Gastroesophageal sphincter (tissue), 4 donors: ENCODE measurements at regions not wholly inside any gene's neighbourhood (a gene's known extent, or its start where the extent isn't known, plus 50 kb on each side); places are given as distances from the start of the nearest gene placed in this dataset.

Experiments used
- ATAC-seq: fragments of 150-250 bp; one replicate; pipeline ENCODE4 v1.9.1; 2016; ENCODE audit warnings: mild to moderate bottlenecking, moderate library complexity
- H3K27ac ChIP-seq, 4 donors: fragments of 200-600 bp; sonication (generic) in 3 of 4; 1 replicate in 3 of 4; 2 replicates in 1 of 4; pipeline ENCODE4 v1.5.1; 2016 to 2019
- H3K27me3 ChIP-seq: fragments of 200-600 bp; sonication (generic); one replicate; pipeline ENCODE4 v1.5.1; 2019
- H3K36me3 ChIP-seq, 2 donors: fragments of 200-600 bp; sonication (generic); one replicate each; pipeline ENCODE4 v1.5.1; 2019; ENCODE audit warnings: control low read depth in 1 of 2
- H3K4me1 ChIP-seq, 3 donors: fragments of 200-600 bp; sonication (generic); 1 replicate in 2 of 3; 2 replicates in 1 of 3; pipeline ENCODE4 v1.5.1; 2016 to 2019; ENCODE audit warnings: control low read depth in 2 of 3
- H3K4me3 ChIP-seq, 2 donors: fragments of 200-600 bp; sonication (generic); one replicate each; pipeline ENCODE4 v1.5.1; 2019; ENCODE audit warnings: mild to moderate bottlenecking in 1 of 2, moderate library complexity in 1 of 2
- H3K9me3 ChIP-seq, 3 donors: fragments of 200-600 bp; sonication (generic); one replicate each; pipeline ENCODE4 v1.5.1; 2017 to 2019; ENCODE audit warnings: control low read depth in 2 of 3
- CTCF ChIP-seq, 4 experiments: fragments of 200-600 bp in 2 of 4; fragments of 450-650 bp in 2 of 4; sonication (generic) in 1 of 4; IDR thresholded peaks; one replicate each; pipeline ENCODE4 v1.5.1; 2017 to 2019; ENCODE audit warnings: antibody characterized with exemption in 4 of 4, mild to moderate bottlenecking in 2 of 4, moderate library complexity in 2 of 4
- EP300 ChIP-seq: sonication (generic); formaldehyde crosslinking; IDR thresholded peaks from one replicate; pipeline ENCODE4 v1.6.1; 2017; ENCODE audit warnings: antibody characterized with exemption, mild to moderate bottlenecking
- POLR2A ChIP-seq, 2 donors: fragments of 450-650 bp; IDR thresholded peaks; one replicate each; pipeline ENCODE4 v1.6.1; 2017; ENCODE audit warnings: antibody characterized with exemption in 2 of 2, mild to moderate bottlenecking in 2 of 2, moderate library complexity in 1 of 2
- POLR2AphosphoS5 ChIP-seq: sonication (generic); formaldehyde crosslinking; IDR thresholded peaks from one replicate; pipeline ENCODE4 v1.6.1; 2017; ENCODE audit warnings: antibody characterized with exemption
- WGBS, 2 donors: methylation state at CpG; one replicate each; pipeline ENCODE4 v1.1.5; 2018; ENCODE audit warnings: low coverage in 1 of 2; 5-methylcytosine and 5-hydroxymethylcytosine counted together

- ATAC-seq: no peak
- no peak overlapping the region for H3K4me3 ChIP-seq
- TF ChIP-seq EP300 (no peak), POLR2A (IDR thresholded peaks at IDR 0.05) (no peak), CTCF (IDR thresholded peaks at IDR 0.05) (no peak), POLR2AphosphoS5 (no peak)
- H3K27me3 ChIP-seq: no peaks in the 10 kb centered on the region
- H3K36me3 ChIP-seq: no peaks in the 10 kb centered on the region
- no peaks in the 10 kb centered on the region for H3K9me3 ChIP-seq
- H3K4me1 ChIP-seq: no peaks in the 10 kb centered on the region
- 83% methylated on average over 1 of the region's 1 CpG for WGBS, 2 donors
- H3K27ac ChIP-seq: no peak overlapping the region
Observed at GRCh38 chr13:72165276-72165675, 298.3 kb upstream of the DACH1 start.

GRCh38 chr13:72164811-72165210 lies 297.8 kb upstream of the DACH1 start:
- WGBS, 2 donors: 71 to 82% methylated on average over 1 of the region's 1 CpG
- Histone ChIP-seq H3K4me1 (no peaks in the 10 kb centered on the region), H3K27ac (no peak overlapping the region), H3K36me3 (no peaks in the 10 kb centered on the region), H3K9me3 (no peaks in the 10 kb centered on the region), H3K4me3 (no peak overlapping the region), H3K27me3 (no peaks in the 10 kb centered on the region)
- ATAC-seq: no peak
- TF ChIP-seq CTCF (IDR thresholded peaks at IDR 0.05): no peak
- no peak for TF ChIP-seq POLR2AphosphoS5
- no peak for TF ChIP-seq POLR2A (IDR thresholded peaks at IDR 0.05)
- TF ChIP-seq EP300: no peak

- 66 to 75% methylated on average over 4 of the region's 4 CpGs for WGBS, 2 donors
- ATAC-seq: no peak
- Histone ChIP-seq H3K4me3 (no peak overlapping the region), H3K36me3 (no peaks in the 10 kb centered on the region), H3K27me3 (no peaks in the 10 kb centered on the region), H3K9me3 (no peaks in the 10 kb centered on the region), H3K27ac (no peak overlapping the region), H3K4me1 (no peaks in the 10 kb centered on the region)
- TF ChIP-seq EP300 (no peak), POLR2AphosphoS5 (no peak), CTCF (IDR thresholded peaks at IDR 0.05) (no peak)
Observed at GRCh38 chr13:72163678-72164077, 296.7 kb upstream of the DACH1 start.

GRCh38 chr13:72160977-72161376 lies 294.0 kb upstream of the DACH1 start:
- Histone ChIP-seq H3K36me3 (no peaks in the 10 kb centered on the region), H3K27ac (no peak overlapping the region), H3K9me3 (no peaks in the 10 kb centered on the region), H3K27me3 (no peaks in the 10 kb centered on the region), H3K4me3 (no peak overlapping the region), H3K4me1 (no peaks in the 10 kb centered on the region)
- WGBS, 2 donors: 65 to 68% methylated on average over 5 of the region's 5 CpGs
- TF ChIP-seq CTCF (IDR thresholded peaks at IDR 0.05): no peak
- ATAC-seq: no peak

- H3K4me3 ChIP-seq: no peak overlapping the region
- H3K27ac ChIP-seq: no peak overlapping the region
- no peaks in the 10 kb centered on the region for H3K9me3 ChIP-seq
- no peaks in the 10 kb centered on the region for H3K36me3 ChIP-seq
- no peaks in the 10 kb centered on the region for H3K27me3 ChIP-seq
- TF ChIP-seq CTCF (IDR thresholded peaks at IDR 0.05): no peak
- no peak for TF ChIP-seq POLR2A (IDR thresholded peaks at IDR 0.05)
- TF ChIP-seq EP300: no peak
- no peak for TF ChIP-seq POLR2AphosphoS5
- H3K4me1 ChIP-seq: no peaks in the 10 kb centered on the region
- no peak for ATAC-seq
Observed at GRCh38 chr13:72156760-72157159, 289.8 kb upstream of the DACH1 start.
